ENCODE measurements at regions not wholly inside any gene's neighbourhood (a gene's known extent, or its start where the extent isn't known, plus 50 kb on each side); places are given as distances from the start of the nearest gene placed in this dataset.

GRCh38 chr5:27814286-27814685 is 775.9 kb upstream of the CDH9 start:
- Histone ChIP-seq H4K20me1 (replicated peaks in 1 of 2; ENCODE audit: control insufficient read depth in 1 of 2, insufficient read depth in 2 of 2, low read length in 2 of 2) (no peaks in the 10 kb centered on the region), H3K4ac (replicated peaks; ENCODE audit: insufficient read length, low read depth, low read length) (no peak overlapping the region), H3K9me3 (ENCODE audit: insufficient read depth in 2 of 2, low read depth in 1 of 2, low read length in 1 of 2) (no peaks in the 10 kb centered on the region), H3K4me2 (ENCODE audit: insufficient read depth in 1 of 2, low read depth in 2 of 2, low read length in 2 of 2) (no peak overlapping the region), H2BK12ac (ENCODE audit: low read depth, low read length) (no peak overlapping the region), H3K4me3 (ENCODE audit: extremely low read depth in 1 of 4, insufficient read depth in 2 of 4, low read depth in 3 of 4, low read length in 4 of 4) (no peak overlapping the region), H2BK5ac (ENCODE audit: low read depth, low read length) (no peak overlapping the region), H3K23ac (ENCODE audit: insufficient read length) (no peak overlapping the region), H3K79me2 (ENCODE audit: control insufficient read depth in 1 of 2, insufficient read depth in 2 of 2, low read length in 2 of 2) (no peaks in the 10 kb centered on the region), H4K5ac (ENCODE audit: insufficient read length, low read depth, low read length) (no peak overlapping the region), H3K18ac (ENCODE audit: extremely low read depth, low read length) (no peak overlapping the region), H2AK5ac (ENCODE audit: low read depth, low read length) (no peak overlapping the region), H4K91ac (replicated peaks; ENCODE audit: insufficient read length, low read length) (no peak overlapping the region), H3K9ac (replicated peaks in 1 of 4; ENCODE audit: extremely low read depth in 1 of 4, low read depth in 3 of 4, low read length in 3 of 4) (no peak overlapping the region), H2BK15ac (ENCODE audit: low read length) (no peak overlapping the region), H3K56ac (replicated peaks; ENCODE audit: insufficient read length, low read depth, low read length) (no peak overlapping the region), H3K79me1 (ENCODE audit: low read depth, low read length) (no peaks in the 10 kb centered on the region), H3K14ac (ENCODE audit: insufficient read length) (no peak overlapping the region), H3K23me2 (ENCODE audit: low read depth, low read length) (no peaks in the 10 kb centered on the region), H4K8ac (ENCODE audit: extremely low read depth, insufficient read depth, low read length) (no peak overlapping the region), H3K27me3 (replicated peaks in 1 of 4; ENCODE audit: control insufficient read depth in 3 of 4, extremely low read depth in 1 of 4, insufficient read depth in 3 of 4, low read length in 3 of 4) (no peaks in the 10 kb centered on the region), H3K27ac (ENCODE audit: low read depth, low read length) (no peak overlapping the region), H2BK120ac (replicated peaks; ENCODE audit: low read depth, low read length) (no peak overlapping the region), H3K4me1 (replicated peaks in 1 of 4; ENCODE audit: control insufficient read depth in 3 of 4, insufficient read depth in 4 of 4, low read length in 3 of 4) (no peaks in the 10 kb centered on the region), H3K36me3 (ENCODE audit: control insufficient read depth in 2 of 4, insufficient read depth in 4 of 4, low read length in 3 of 4) (no peaks in the 10 kb centered on the region), H2BK20ac (ENCODE audit: low read length) (no peak overlapping the region), H2AFZ (ENCODE audit: low read length) (no peak overlapping the region)
- WGBS, 2 experiments (ENCODE audit: extremely low coverage in 1 of 2, insufficient coverage in 1 of 2, insufficient read length in 1 of 2, insufficient replicate concordance in 2 of 2, low coverage in 1 of 2, low lambda C conversion rate in 2 of 2, missing lambda C conversion rate in 1 of 2), result 76% methylated on average over 1 of the region's 1 CpG; no CpG with 5 or more reads in 1 of the 2 experiments
- ChIA-PET POLR2A (ENCODE audit: partially characterized antibody) (no interaction called here), CTCF (ENCODE audit: partially characterized antibody) (interaction anchor here (0.8 kb wide), 1 partner anchor 8 kb away, joined by 3 read pairs; no protein-coding TSS in a partner anchor)
- DNase-seq (ENCODE audit: low read depth in 1 of 2, low spot score in 2 of 2) (no peak), FAIRE-seq (no peak)
- no peak for TF ChIP-seq CBX8 (IDR thresholded peaks at IDR 0.05; ENCODE audit: borderline replicate concordance, low read depth, low read length)
- no peak for TF ChIP-seq CHD2 (IDR thresholded peaks at IDR 0.05; ENCODE audit: low read length)
- TF ChIP-seq RNF2 (IDR thresholded peaks at IDR 0.05; ENCODE audit: borderline replicate concordance, low read depth, low read length, missing control alignments, poor library complexity, severe bottlenecking), result no peak
- no peak for TF ChIP-seq SP4 (IDR thresholded peaks at IDR 0.05; ENCODE audit: low read length)
- TF ChIP-seq BACH1 (IDR thresholded peaks at IDR 0.05; ENCODE audit: low read length), result no peak
- TF ChIP-seq POLR2A (IDR thresholded peaks at IDR 0.05; ENCODE audit: control extremely low read depth in 1 of 2, low read depth in 2 of 2, low read length in 2 of 2), result no peak
- TF ChIP-seq E2F6 (IDR thresholded peaks at IDR 0.05), result no peak

Measured in H1 (cell line).